ENCODE measurements at regions not wholly inside any gene's neighbourhood (a gene's known extent, or its start where the extent isn't known, plus 50 kb on each side); places are given as distances from the start of the nearest gene placed in this dataset.
A peak's percentile ranks its signal among the peaks of the same experiment; 100 is the strongest.

DNA sequence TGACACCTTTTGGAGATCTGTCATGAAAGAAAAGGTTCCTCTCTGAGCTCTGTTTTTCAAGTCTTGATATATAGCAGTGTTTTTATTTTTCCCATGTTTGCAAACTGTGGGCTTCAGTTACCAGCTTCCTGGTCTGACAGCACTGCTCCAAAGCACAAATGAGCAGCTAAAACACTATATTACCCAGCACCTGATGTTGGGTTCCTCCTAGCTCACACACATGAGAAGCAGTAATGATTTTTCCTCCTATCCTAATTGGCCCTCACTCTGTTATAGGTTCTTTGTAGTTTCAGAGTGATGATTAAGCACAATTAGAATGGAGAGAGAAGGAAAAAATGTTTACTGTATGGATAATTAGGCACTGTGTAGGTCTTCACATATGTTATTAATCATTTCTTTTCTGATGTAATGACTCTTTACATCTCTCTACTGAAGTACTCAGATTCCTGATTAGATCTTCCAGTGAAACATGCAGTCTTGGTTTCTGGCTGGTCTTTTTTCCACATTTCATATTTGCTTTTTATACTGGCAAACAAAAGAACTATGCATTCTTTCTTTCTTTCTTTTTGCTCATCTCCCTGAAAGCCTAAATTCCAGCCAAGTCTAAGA lies 939.7 kb downstream of the NSUN3 start:
- no peak for DNase-seq
- Histone ChIP-seq H3K9me3 (ENCODE audit: control insufficient read depth, low read depth, low read length) (no peaks in the 10 kb centered on the region), H3K4me1 (ENCODE audit: control insufficient read depth, insufficient read depth, low read length) (no peaks in the 10 kb centered on the region)

DNA sequence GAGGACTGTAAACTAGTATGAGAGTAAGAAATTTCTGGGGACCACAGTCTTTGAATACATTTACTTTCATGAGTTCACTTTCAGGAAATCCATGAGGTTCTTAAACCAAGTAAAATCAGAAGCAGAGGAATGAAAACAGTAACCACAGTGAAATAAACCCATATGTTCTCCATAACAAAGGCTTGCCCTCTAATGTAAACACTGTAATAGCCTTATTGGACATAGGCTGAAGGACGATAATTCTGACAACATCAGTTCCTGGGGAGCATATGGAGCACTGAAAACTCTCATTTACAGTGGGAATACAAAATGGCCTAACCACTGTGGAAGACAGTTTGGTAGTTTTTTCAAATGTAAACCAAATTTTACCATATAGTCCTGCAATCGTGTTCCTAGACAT lies 965.8 kb downstream of the NSUN3 start:
- 100% methylated on average over 1 of the region's 2 CpGs for WGBS (ENCODE audit: insufficient coverage, low lambda C conversion rate)
- no peaks in the 10 kb centered on the region for H3K36me3 ChIP-seq (ENCODE audit: control insufficient read depth, insufficient read depth, low read length)
- no peaks in the 10 kb centered on the region for H3K9me3 ChIP-seq (ENCODE audit: control insufficient read depth, low read depth, low read length)
- no peak overlapping the region for H3K27ac ChIP-seq (ENCODE audit: low read length)
- no peaks in the 10 kb centered on the region for H3K4me1 ChIP-seq (ENCODE audit: control insufficient read depth, insufficient read depth, low read length)
- H3K4me3 ChIP-seq (ENCODE audit: low read length): no peak overlapping the region
- no peak for DNase-seq
- no peaks in the 10 kb centered on the region for H3K27me3 ChIP-seq (ENCODE audit: control insufficient read depth, insufficient read depth, low read length)

More for the DNA sequence above, 939.7 kb downstream of the NSUN3 start:
- no peak overlapping the region for H3K4me3 ChIP-seq (ENCODE audit: low read length)
- H3K36me3 ChIP-seq (ENCODE audit: control insufficient read depth, insufficient read depth, low read length): no peaks in the 10 kb centered on the region
- no peaks in the 10 kb centered on the region for H3K27me3 ChIP-seq (ENCODE audit: control insufficient read depth, insufficient read depth, low read length)
- no peak overlapping the region for H3K27ac ChIP-seq (ENCODE audit: low read length)

- Histone ChIP-seq H3K4me1 (ENCODE audit: control insufficient read depth, insufficient read depth, low read length) (no peaks in the 10 kb centered on the region), H3K27me3 (ENCODE audit: control insufficient read depth, insufficient read depth, low read length) (no peaks in the 10 kb centered on the region), H3K36me3 (ENCODE audit: control insufficient read depth, insufficient read depth, low read length) (no peaks in the 10 kb centered on the region), H3K9me3 (ENCODE audit: control insufficient read depth, low read depth, low read length) (no peaks in the 10 kb centered on the region), H3K27ac (ENCODE audit: low read length) (no peak overlapping the region), H3K4me3 (ENCODE audit: low read length) (no peak overlapping the region)
- no peak for DNase-seq
Observed at GRCh38 chr3:95029644-95030043, 966.8 kb downstream of the NSUN3 start.

DNA sequence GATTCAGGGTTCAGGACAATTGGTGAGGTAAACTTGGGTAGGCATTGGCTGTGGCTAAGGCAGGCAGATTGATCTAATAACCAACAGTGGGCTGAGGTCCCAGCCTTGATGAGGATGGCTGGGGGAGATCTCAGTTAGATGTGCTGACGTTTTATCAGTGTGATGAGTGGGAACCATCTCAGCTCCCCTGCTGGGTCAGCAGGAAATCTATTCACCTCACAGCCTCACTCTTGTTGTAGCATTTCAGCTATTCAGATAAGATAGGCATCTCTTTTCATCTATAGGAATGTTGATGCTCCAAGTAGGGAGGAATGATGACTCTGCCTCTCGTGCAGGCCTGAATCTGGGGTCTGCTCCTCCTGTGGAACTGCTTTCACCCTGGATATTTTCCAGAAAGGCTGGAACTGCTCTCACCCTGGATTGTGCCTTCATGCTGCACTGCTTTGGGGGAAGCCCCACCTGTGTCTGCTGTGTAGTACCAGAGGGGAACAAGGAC lies 973.7 kb downstream of the NSUN3 start:
- H3K4me3 ChIP-seq (ENCODE audit: low read length): no peak overlapping the region
- no peaks in the 10 kb centered on the region for H3K9me3 ChIP-seq (ENCODE audit: control insufficient read depth, low read depth, low read length)
- H3K36me3 ChIP-seq (ENCODE audit: control insufficient read depth, insufficient read depth, low read length): no peaks in the 10 kb centered on the region
- no peak for DNase-seq
- no peak overlapping the region for H3K27ac ChIP-seq (ENCODE audit: low read length)
- H3K4me1 ChIP-seq (ENCODE audit: control insufficient read depth, insufficient read depth, low read length): no peaks in the 10 kb centered on the region
- H3K27me3 ChIP-seq (ENCODE audit: control insufficient read depth, insufficient read depth, low read length): no peaks in the 10 kb centered on the region
- WGBS (ENCODE audit: insufficient coverage, low lambda C conversion rate): no CpG with 5 or more reads among the region's 2 CpGs

DNA sequence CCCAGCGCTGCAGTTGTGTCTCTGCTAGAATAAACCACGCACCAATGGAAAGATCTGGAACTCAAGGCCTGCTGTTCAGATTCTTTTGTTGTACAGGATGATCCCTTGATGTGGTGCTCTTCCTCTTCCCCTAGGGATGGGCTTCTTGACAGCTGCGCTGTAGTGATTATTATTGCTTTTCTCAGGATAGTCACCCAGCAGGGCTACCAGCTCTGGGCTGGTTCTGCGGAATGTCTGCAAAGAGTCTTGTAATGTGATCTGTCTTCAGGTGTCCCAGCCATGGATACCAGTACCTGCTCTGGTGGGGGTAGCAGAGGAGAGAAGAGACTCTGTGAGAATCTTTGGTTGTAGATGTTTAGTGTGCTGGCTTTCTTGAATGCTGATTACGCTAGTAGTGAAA lies 974.2 kb downstream of the NSUN3 start:
- peak in 1 of 2 donors; percentile 2 for DNase-seq
- H3K4me1 ChIP-seq (ENCODE audit: control insufficient read depth, insufficient read depth, low read length): no peaks in the 10 kb centered on the region
- WGBS (ENCODE audit: insufficient coverage, low lambda C conversion rate): no CpG with 5 or more reads among the region's 5 CpGs
- no peaks in the 10 kb centered on the region for H3K36me3 ChIP-seq (ENCODE audit: control insufficient read depth, insufficient read depth, low read length)
- no peak overlapping the region for H3K4me3 ChIP-seq (ENCODE audit: low read length)
- H3K27ac ChIP-seq (ENCODE audit: low read length): no peak overlapping the region
- no peaks in the 10 kb centered on the region for H3K27me3 ChIP-seq (ENCODE audit: control insufficient read depth, insufficient read depth, low read length)
- H3K9me3 ChIP-seq (ENCODE audit: control insufficient read depth, low read depth, low read length): no peaks in the 10 kb centered on the region

- H3K9me3 ChIP-seq (ENCODE audit: control insufficient read depth, low read depth, low read length): no peaks in the 10 kb centered on the region
- WGBS (ENCODE audit: insufficient coverage, low lambda C conversion rate): no CpG with 5 or more reads among the region's 3 CpGs
- no peak overlapping the region for H3K27ac ChIP-seq (ENCODE audit: low read length)
- no peaks in the 10 kb centered on the region for H3K27me3 ChIP-seq (ENCODE audit: control insufficient read depth, insufficient read depth, low read length)
- H3K36me3 ChIP-seq (ENCODE audit: control insufficient read depth, insufficient read depth, low read length): no peaks in the 10 kb centered on the region
- no peaks in the 10 kb centered on the region for H3K4me1 ChIP-seq (ENCODE audit: control insufficient read depth, insufficient read depth, low read length)
- no peak overlapping the region for H3K4me3 ChIP-seq (ENCODE audit: low read length)
- no peak for DNase-seq
Observed at GRCh38 chr3:95037927-95038326, 975.1 kb downstream of the NSUN3 start.

DNA sequence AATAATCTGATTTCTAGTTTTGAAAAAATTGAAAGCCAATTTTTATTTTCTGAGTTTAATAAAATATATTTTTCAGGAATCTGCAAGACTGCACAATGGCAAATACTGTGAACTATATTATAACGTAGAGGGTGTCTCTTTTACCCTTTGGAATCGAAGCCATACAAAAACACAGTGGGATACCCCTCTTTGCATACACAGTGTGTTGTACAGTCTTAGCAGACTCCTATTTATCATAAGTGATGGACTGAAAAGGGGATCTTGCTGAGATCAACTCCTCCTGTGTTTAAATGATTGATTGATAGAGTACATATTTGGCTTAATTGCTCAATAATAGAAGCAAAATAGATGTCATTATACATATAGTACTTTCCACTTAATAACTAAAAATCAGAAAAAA lies 981.2 kb downstream of the NSUN3 start:
- H3K36me3 ChIP-seq (ENCODE audit: control insufficient read depth, insufficient read depth, low read length): no peaks in the 10 kb centered on the region
- H3K27me3 ChIP-seq (ENCODE audit: control insufficient read depth, insufficient read depth, low read length): no peaks in the 10 kb centered on the region
- WGBS (ENCODE audit: insufficient coverage, low lambda C conversion rate): no CpG with 5 or more reads among the region's 2 CpGs
- no peaks in the 10 kb centered on the region for H3K4me1 ChIP-seq (ENCODE audit: control insufficient read depth, insufficient read depth, low read length)
- H3K27ac ChIP-seq (ENCODE audit: low read length): no peak overlapping the region
- DNase-seq: no peak
- H3K4me3 ChIP-seq (ENCODE audit: low read length): no peak overlapping the region
- H3K9me3 ChIP-seq (ENCODE audit: control insufficient read depth, low read depth, low read length): no peaks in the 10 kb centered on the region

- Histone ChIP-seq H3K36me3 (ENCODE audit: control insufficient read depth, insufficient read depth, low read length) (no peaks in the 10 kb centered on the region), H3K9me3 (ENCODE audit: control insufficient read depth, low read depth, low read length) (no peaks in the 10 kb centered on the region), H3K4me3 (ENCODE audit: low read length) (no peak overlapping the region), H3K27ac (ENCODE audit: low read length) (no peak overlapping the region), H3K27me3 (ENCODE audit: control insufficient read depth, insufficient read depth, low read length) (no peaks in the 10 kb centered on the region), H3K4me1 (ENCODE audit: control insufficient read depth, insufficient read depth, low read length) (no peaks in the 10 kb centered on the region)
- DNase-seq: no peak
Observed at GRCh38 chr3:95048564-95048963, 985.7 kb downstream of the NSUN3 start.

- no peaks in the 10 kb centered on the region for H3K9me3 ChIP-seq (ENCODE audit: control insufficient read depth, low read depth, low read length)
- H3K4me3 ChIP-seq (ENCODE audit: low read length): no peak overlapping the region
- no peaks in the 10 kb centered on the region for H3K4me1 ChIP-seq (ENCODE audit: control insufficient read depth, insufficient read depth, low read length)
- H3K36me3 ChIP-seq (ENCODE audit: control insufficient read depth, insufficient read depth, low read length): no peaks in the 10 kb centered on the region
- no CpG with 5 or more reads among the region's 1 CpG for WGBS (ENCODE audit: insufficient coverage, low lambda C conversion rate)
- no peak for DNase-seq
- H3K27me3 ChIP-seq (ENCODE audit: control insufficient read depth, insufficient read depth, low read length): no peaks in the 10 kb centered on the region
- no peak overlapping the region for H3K27ac ChIP-seq (ENCODE audit: low read length)
Observed at GRCh38 chr3:95049841-95050240, 987.0 kb downstream of the NSUN3 start.

DNA sequence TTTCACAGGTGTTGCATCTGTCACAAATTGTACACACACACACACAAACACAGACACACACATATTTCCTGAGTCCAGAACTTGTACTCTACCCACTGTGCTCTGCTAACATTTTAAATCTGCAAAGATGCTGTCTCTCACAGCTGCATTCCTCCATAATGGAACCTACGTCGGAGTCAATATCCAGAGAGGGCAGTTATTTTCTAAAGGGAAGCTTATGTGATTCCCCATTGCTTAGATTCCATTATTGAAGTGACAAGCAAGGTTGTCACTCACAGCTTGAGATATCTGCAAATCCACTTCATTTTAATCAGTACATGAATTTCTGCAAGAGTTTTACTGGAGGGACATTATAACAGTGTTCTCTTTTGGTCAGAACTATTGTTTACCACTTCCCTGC lies 992.4 kb downstream of the NSUN3 start:
- Histone ChIP-seq H3K36me3 (ENCODE audit: control insufficient read depth, insufficient read depth, low read length) (no peaks in the 10 kb centered on the region), H3K4me1 (ENCODE audit: control insufficient read depth, insufficient read depth, low read length) (no peaks in the 10 kb centered on the region), H3K27me3 (ENCODE audit: control insufficient read depth, insufficient read depth, low read length) (no peaks in the 10 kb centered on the region), H3K27ac (ENCODE audit: low read length) (no peak overlapping the region), H3K4me3 (ENCODE audit: low read length) (no peak overlapping the region), H3K9me3 (ENCODE audit: control insufficient read depth, low read depth, low read length) (no peaks in the 10 kb centered on the region)
- WGBS (ENCODE audit: insufficient coverage, low lambda C conversion rate): no CpG with 5 or more reads among the region's 2 CpGs
- no peak for DNase-seq

DNA sequence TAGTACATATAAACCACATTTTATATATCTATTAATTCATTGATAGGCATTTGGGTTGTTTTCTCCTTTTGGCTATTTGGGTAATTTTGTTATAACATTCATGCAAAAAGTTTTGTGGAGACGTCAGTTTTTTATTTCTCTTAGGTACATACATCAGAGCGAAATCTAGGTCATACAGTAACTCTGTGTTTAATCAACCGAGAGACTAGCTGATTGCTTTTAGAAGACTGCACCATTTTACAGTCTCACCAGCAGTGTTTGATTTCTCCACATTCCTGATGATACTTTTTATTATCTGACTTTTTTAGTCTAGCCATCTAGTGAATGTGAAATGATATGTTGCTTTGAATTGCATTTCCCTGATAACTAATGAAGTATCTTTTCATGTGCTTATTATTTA lies 1019.3 kb downstream of the NSUN3 start:
- no peak overlapping the region for H3K4me3 ChIP-seq (ENCODE audit: low read length)
- DNase-seq: no peak
- 100% methylated on average over 1 of the region's 3 CpGs for WGBS (ENCODE audit: insufficient coverage, low lambda C conversion rate)
- no peak overlapping the region for H3K27ac ChIP-seq (ENCODE audit: low read length)
- no peaks in the 10 kb centered on the region for H3K9me3 ChIP-seq (ENCODE audit: control insufficient read depth, low read depth, low read length)
- H3K36me3 ChIP-seq (ENCODE audit: control insufficient read depth, insufficient read depth, low read length): no peaks in the 10 kb centered on the region
- H3K4me1 ChIP-seq (ENCODE audit: control insufficient read depth, insufficient read depth, low read length): no peaks in the 10 kb centered on the region
- H3K27me3 ChIP-seq (ENCODE audit: control insufficient read depth, insufficient read depth, low read length): no peaks in the 10 kb centered on the region
